Suprapubic skin (tissue), 3 donors: ENCODE measurements at regions not wholly inside any gene's neighbourhood (a gene's known extent, or its start where the extent isn't known, plus 50 kb on each side); places are given as distances from the start of the nearest gene placed in this dataset.

Source experiments
- EP300 ChIP-seq: sonication (generic); formaldehyde crosslinking; IDR thresholded peaks from one replicate; pipeline ENCODE4 v1.6.1; 2017; ENCODE audit warnings: antibody characterized with exemption
- TF ChIP-seq, protein P1 (sequence below), 2 donors: fragments of 200-600 bp in 1 of 2; fragments of 450-650 bp in 1 of 2; sonication (generic) in 1 of 2; IDR thresholded peaks; one replicate each; pipeline ENCODE4 v1.5.1; 2016 to 2019; ENCODE audit warnings: antibody characterized with exemption in 2 of 2, mild to moderate bottlenecking in 1 of 2, moderate library complexity in 1 of 2

DNA sequence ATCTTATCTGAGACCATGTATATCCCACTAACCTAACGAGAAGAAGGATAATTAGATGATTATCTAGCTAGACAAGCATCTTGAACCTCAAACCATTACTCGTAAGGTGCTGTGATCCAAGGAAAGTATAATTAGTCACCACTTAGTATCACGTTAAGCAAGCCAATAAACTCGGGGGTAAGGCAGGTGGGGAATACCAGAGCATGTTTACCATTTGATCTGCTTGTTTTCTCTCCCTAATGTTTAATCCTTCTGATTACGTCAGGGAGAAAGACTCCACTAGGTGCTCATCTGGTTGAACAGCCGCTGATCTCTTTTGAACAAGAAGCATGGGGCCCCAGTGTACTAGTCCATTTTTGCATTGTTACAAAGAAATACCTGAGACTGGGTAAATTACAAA lies 69.9 kb upstream of the SLC1A1 start:
- no peak for TF ChIP-seq EP300
- TF ChIP-seq, protein P1, sequence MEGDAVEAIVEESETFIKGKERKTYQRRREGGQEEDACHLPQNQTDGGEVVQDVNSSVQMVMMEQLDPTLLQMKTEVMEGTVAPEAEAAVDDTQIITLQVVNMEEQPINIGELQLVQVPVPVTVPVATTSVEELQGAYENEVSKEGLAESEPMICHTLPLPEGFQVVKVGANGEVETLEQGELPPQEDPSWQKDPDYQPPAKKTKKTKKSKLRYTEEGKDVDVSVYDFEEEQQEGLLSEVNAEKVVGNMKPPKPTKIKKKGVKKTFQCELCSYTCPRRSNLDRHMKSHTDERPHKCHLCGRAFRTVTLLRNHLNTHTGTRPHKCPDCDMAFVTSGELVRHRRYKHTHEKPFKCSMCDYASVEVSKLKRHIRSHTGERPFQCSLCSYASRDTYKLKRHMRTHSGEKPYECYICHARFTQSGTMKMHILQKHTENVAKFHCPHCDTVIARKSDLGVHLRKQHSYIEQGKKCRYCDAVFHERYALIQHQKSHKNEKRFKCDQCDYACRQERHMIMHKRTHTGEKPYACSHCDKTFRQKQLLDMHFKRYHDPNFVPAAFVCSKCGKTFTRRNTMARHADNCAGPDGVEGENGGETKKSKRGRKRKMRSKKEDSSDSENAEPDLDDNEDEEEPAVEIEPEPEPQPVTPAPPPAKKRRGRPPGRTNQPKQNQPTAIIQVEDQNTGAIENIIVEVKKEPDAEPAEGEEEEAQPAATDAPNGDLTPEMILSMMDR (IDR thresholded peaks at IDR 0.05) = no peak
